Activated CD8-positive, alpha-beta memory T cell treated with anti-CD3 and anti-CD28 coated beads for 36 hours (primary cell): ENCODE measurements at regions not wholly inside any gene's neighbourhood (a gene's known extent, or its start where the extent isn't known, plus 50 kb on each side); places are given as distances from the start of the nearest gene placed in this dataset.
"Not testable (repeated sequence)": the region's sequence is repeated elsewhere in the genome, so short reads cannot be mapped to it uniquely, and the experiment has no call there.

Source experiments
- CTCF ChIA-PET: fragments of 350-600 bp; sonication (Branson Sonifier 250); formaldehyde crosslinking; loops from one replicate; lab custom pipeline; 2021; ENCODE audit warnings: antibody characterized with exemption; lab: Charles Lee
- POLR2A ChIA-PET: fragments of 350-600 bp; sonication (Branson Sonifier 250); formaldehyde crosslinking; loops from one replicate; lab custom pipeline; 2021; ENCODE audit warnings: antibody characterized with exemption; lab: Charles Lee

- ChIA-PET CTCF (no interaction called here), POLR2A (no interaction called here)
These were observed 554.1 kb upstream of the OLFM3 start for GRCh38 chr1:102550729-102551384.

GRCh38 chr1:102546251-102546650 lies 549.5 kb upstream of the OLFM3 start:
- ChIA-PET POLR2A (no interaction called here), CTCF (no interaction called here)

- CTCF ChIA-PET: no interaction called here
- POLR2A ChIA-PET: no interaction called here
These were observed 539.2 kb upstream of the OLFM3 start for GRCh38 chr1:102535829-102536505.

- POLR2A ChIA-PET: no interaction called here
- CTCF ChIA-PET: no interaction called here
These were observed 534.3 kb upstream of the OLFM3 start for GRCh38 chr1:102531036-102531435.

GRCh38 chr1:102529446-102529845 lies 532.7 kb upstream of the OLFM3 start:
- CTCF ChIA-PET: no interaction called here
- POLR2A ChIA-PET: no interaction called here

- POLR2A ChIA-PET: no interaction called here
These were observed 504.0 kb upstream of the OLFM3 start for GRCh38 chr1:102500758-102501157.

GRCh38 chr1:102498929-102499328 lies 502.2 kb upstream of the OLFM3 start:
- ChIA-PET CTCF (no interaction called here), POLR2A (no interaction called here)

More at GRCh38 chr1:102500758-102501157, 504.0 kb upstream of the OLFM3 start:
- CTCF ChIA-PET: no interaction called here

GRCh38 chr1:102497810-102498209 lies 501.1 kb upstream of the OLFM3 start:
- POLR2A ChIA-PET, CTCF ChIA-PET: not testable (repeated sequence)

GRCh38 chr1:102472520-102472919 lies 475.8 kb upstream of the OLFM3 start:
- POLR2A ChIA-PET: no interaction called here
- CTCF ChIA-PET: no interaction called here

GRCh38 chr1:102470767-102471166 lies 474.0 kb upstream of the OLFM3 start:
- CTCF ChIA-PET: no interaction called here

GRCh38 chr1:102466487-102466886 lies 469.8 kb upstream of the OLFM3 start:
- CTCF ChIA-PET: no interaction called here
- POLR2A ChIA-PET: no interaction called here

More at GRCh38 chr1:102470767-102471166, 474.0 kb upstream of the OLFM3 start:
- POLR2A ChIA-PET: no interaction called here

GRCh38 chr1:102463328-102463727 lies 466.6 kb upstream of the OLFM3 start:
- POLR2A ChIA-PET: no interaction called here
- CTCF ChIA-PET: no interaction called here

GRCh38 chr1:102442317-102442716 lies 445.6 kb upstream of the OLFM3 start:
- CTCF ChIA-PET, POLR2A ChIA-PET: not testable (repeated sequence)

- ChIA-PET POLR2A (no interaction called here), CTCF (no interaction called here)
These were observed 438.8 kb upstream of the OLFM3 start for GRCh38 chr1:102435483-102435882.

- POLR2A ChIA-PET: no interaction called here
- CTCF ChIA-PET: no interaction called here
These were observed 437.7 kb upstream of the OLFM3 start for GRCh38 chr1:102434421-102434820.

- ChIA-PET CTCF (no interaction called here), POLR2A (no interaction called here)
These were observed 434.5 kb upstream of the OLFM3 start for GRCh38 chr1:102431253-102431652.

- CTCF ChIA-PET: no interaction called here
- POLR2A ChIA-PET: no interaction called here
These were observed 423.3 kb upstream of the OLFM3 start for GRCh38 chr1:102420034-102420433.
